IPS-18c (cell line): ENCODE measurements at regions not wholly inside any gene's neighbourhood (a gene's known extent, or its start where the extent isn't known, plus 50 kb on each side); places are given as distances from the start of the nearest gene placed in this dataset.

ENCODE experiments used
- H3K4me3 ChIP-seq: 2 replicates; pipeline ENCODE4 v1.7.0; 2013; ENCODE audit warnings: low read depth, mild to moderate bottlenecking, low read length, moderate library complexity; ENCODE audit not compliant: insufficient read depth
- H3K9me3 ChIP-seq: one replicate; pipeline ENCODE4 v1.6.1; 2013; ENCODE audit warnings: mild to moderate bottlenecking, low read length, moderate library complexity; ENCODE audit not compliant: control insufficient read depth, insufficient read depth

- Histone ChIP-seq H3K9me3 (no peaks in the 10 kb centered on the region), H3K4me3 (no peak overlapping the region)
Observed at GRCh38 chr3:106231086-106231485, 362.3 kb upstream of the CBLB start.

DNA sequence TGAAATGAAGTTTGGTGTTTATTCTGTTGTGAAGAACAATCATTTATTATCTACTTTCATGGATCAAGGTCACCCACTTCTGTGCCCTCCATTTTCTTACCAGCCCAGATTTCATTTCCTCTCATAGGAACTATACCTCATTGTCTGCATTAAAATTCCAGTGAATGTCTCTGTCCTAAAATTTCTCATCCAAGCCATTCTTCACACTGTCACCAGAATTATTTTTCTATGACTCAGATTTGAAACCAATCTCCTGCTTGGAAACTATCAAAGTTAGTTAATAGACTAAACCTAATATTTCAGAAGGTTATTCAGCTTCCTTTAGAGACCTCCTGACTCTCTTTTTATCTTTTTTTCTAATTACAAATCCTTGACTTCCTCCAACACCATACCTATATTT lies 364.1 kb upstream of the CBLB start:
- H3K4me3 ChIP-seq: no peak overlapping the region
- H3K9me3 ChIP-seq: no peaks in the 10 kb centered on the region

DNA sequence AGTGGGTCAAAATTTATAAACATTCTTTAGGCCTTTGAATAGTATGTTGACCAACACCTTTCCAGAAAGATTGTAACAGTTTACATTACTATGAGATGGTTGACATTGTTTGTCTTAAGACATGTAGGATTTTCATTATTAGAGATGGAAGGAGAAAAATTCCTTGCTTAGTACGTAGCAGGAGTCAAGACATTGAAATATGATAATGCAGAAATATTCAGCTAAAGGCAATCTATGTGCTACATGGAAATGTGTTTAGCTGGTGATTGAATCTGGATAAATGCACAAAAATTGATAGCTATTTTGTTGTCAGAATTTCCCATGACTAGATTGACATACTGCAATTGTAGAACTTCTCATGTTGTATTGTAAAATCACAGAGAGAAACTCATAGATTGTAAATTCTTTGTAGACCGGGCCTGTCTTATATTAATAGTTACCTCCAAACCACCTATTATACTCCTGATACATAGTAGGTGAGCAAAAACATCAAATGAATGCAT lies 370.4 kb upstream of the CBLB start:
- Histone ChIP-seq H3K9me3 (no peaks in the 10 kb centered on the region), H3K4me3 (no peak overlapping the region)

GRCh38 chr3:106241593-106241992 lies 372.8 kb upstream of the CBLB start:
- Histone ChIP-seq H3K9me3 (no peaks in the 10 kb centered on the region), H3K4me3 (no peak overlapping the region)

- H3K9me3 ChIP-seq: no peaks in the 10 kb centered on the region
- H3K4me3 ChIP-seq: no peak overlapping the region
Observed at GRCh38 chr3:106242781-106243180, 374.0 kb upstream of the CBLB start.

DNA sequence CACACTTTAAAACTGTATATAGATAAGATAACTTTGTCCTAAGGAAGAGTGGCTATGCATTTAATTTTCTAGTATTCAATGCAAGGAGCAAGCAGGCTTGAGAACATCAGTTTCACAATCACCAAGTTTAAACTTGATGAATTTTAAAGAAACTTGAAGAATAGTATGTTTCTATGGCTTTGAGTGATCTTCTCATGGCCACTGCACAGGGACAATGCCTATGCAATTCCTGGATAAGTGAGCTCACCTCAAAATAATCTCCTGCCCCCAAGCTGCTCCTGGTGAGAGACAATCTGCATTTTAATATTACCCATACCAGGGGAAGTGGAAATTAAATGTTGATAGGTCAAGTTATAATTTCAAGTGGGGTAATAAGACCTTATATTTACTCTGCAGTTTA lies 376.6 kb upstream of the CBLB start:
- Histone ChIP-seq H3K4me3 (no peak overlapping the region), H3K9me3 (no peaks in the 10 kb centered on the region)

DNA sequence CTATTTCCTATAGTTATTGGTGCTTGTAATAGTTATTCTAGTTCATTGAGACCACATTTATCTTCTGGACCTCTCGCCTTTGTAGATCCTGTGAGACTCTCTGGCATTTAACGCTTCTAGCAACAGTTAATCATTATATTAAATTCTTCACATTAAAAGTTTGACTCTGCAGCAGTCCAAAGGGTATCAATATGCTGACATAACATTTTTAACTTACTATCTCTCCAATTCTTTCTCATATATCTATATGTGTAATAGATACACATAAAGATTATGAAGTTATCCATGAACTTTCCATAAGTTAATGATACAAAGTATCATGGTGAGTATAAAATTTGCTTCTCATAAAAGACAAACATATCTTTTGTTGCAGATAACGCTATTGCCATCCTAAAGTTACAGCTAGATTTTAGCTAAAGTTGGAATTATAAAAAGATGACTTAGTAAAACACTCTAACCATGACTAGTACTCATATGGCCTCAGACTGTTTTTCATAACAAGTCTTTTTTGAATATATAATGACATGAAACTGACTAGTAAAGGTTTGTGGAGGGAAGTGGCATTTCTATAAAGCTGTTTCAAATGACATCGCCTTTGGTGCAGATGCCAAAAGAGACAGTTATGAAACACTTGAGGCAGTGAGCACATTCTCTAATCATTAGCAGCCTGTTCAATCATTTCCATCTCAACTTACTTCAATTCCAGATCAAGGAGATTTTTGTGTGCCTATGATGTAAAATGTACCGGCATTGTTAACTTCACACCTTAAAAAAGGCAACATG lies 379.3 kb upstream of the CBLB start:
- Histone ChIP-seq H3K9me3 (no peaks in the 10 kb centered on the region), H3K4me3 (no peak overlapping the region)

DNA sequence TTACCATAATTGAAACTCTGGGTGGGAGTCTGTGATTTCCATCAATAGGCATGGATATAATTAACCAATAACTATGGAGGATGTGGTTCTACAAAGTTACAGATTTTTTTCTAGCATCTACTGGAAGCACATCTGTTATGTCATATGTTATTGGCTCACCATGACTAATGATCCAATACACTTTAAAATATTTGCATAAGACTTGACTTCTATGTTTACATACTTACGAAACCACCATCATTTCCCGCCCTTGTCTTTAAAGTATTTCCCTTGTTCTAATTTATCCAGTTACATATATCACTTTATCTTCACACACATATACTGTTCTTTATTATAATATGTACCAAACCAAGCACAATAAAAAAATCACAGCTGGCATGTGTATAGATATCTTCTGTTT lies 380.3 kb upstream of the CBLB start:
- Histone ChIP-seq H3K9me3 (no peaks in the 10 kb centered on the region), H3K4me3 (no peak overlapping the region)

DNA sequence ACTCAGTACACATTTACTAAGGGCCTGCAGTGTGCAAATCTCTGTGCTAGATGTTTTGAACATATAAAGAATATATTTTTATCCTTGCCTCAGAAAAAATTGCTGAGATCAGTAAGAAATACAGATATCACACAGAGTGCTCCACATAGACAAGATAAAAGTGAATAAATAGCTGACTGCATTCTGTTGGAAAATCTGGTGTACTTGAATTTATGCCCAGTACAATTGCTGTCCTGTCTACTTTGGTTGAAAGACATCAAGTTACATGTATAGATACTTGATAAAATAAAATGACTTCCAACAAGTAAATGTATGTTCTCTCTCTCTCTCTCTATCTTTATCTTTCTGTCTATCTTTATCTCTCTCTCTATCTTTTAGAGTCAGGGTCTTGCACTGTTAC lies 381.2 kb upstream of the CBLB start:
- no peaks in the 10 kb centered on the region for H3K9me3 ChIP-seq
- no peak overlapping the region for H3K4me3 ChIP-seq

- Histone ChIP-seq H3K4me3 (no peak overlapping the region), H3K9me3 (no peaks in the 10 kb centered on the region)
Observed at GRCh38 chr3:106251160-106251892, 382.5 kb upstream of the CBLB start.

DNA sequence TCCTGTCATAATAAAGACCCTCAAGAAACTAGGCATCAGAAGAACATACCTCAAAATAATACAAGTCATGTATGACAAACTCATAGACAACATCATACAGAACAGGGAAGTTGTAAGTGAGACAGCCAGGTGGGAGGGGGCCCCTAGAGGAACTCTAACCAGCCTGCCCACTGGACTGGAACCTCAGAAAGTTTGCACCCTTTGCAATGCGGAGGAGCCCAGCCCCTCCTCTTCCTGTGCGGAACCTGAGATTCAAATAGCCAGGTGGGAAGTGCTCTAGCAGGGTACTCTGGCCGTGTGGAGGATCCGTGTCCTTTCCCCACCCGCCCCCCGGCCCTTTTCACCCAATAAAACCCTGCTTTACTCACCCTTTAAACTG lies 387.0 kb upstream of the CBLB start:
- Histone ChIP-seq H3K9me3 (no peaks in the 10 kb centered on the region), H3K4me3 (no peak overlapping the region)

GRCh38 chr3:106256249-106256957 lies 387.6 kb upstream of the CBLB start:
- no peak overlapping the region for H3K4me3 ChIP-seq
- H3K9me3 ChIP-seq: no peaks in the 10 kb centered on the region

- no peak overlapping the region for H3K4me3 ChIP-seq
- H3K9me3 ChIP-seq: no peaks in the 10 kb centered on the region
Observed at GRCh38 chr3:106257172-106257571, 388.4 kb upstream of the CBLB start.

GRCh38 chr3:106261396-106261795 lies 392.6 kb upstream of the CBLB start:
- no peaks in the 10 kb centered on the region for H3K9me3 ChIP-seq
- no peak overlapping the region for H3K4me3 ChIP-seq

DNA sequence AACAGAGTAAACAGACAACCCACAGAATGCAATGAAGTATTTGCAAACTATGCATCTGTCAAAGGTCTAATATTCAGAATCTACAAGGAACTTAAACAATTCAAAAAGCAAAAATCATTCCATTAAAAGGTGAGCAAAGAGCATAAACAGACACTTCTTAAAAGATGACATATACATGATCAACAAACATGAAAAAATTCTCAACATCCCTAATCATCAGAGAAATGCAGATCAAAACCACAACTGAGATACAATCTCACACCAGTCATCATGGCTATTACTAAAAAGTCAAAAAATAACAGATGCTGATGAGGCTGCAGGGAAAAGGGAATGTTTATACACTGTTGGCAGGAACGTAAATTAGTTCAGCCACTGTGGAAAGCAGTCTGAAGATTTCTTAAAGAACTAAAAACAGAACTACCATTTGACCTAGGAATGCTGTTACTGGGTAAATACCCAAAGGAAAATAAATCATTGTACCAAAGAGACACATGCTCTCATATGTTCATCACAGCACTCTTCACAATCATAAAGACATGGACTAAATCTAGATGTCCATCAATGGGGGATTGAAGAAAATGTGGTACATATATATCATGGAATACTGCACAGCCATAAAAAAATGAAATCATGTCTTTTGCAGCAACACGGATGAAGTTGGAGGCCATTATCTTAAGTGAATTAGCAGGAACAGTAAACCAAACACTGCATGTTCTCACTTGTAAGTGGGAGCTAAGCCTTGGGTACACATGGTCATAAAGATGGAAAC lies 393.3 kb upstream of the CBLB start:
- Histone ChIP-seq H3K9me3 (no peaks in the 10 kb centered on the region), H3K4me3 (no peak overlapping the region)

DNA sequence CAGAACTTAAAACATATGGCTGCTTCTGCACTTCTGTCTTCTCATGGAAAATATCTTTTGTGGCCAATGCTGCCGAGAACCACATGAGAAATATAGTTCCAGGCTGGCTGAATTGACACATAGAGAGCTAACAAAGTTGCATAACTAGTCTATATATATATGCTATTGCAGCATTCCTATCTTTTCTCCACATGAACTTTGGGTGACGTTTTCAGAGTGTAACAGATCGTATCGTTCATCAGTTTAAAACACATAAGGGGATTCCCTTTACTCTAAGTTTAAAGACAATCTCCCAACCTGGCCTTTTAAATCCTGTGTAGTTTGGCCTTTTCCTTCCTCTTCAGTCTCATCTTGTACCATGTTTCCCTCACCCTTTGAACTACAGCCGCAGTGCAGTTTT lies 394.2 kb upstream of the CBLB start:
- Histone ChIP-seq H3K4me3 (no peak overlapping the region), H3K9me3 (no peaks in the 10 kb centered on the region)

- Histone ChIP-seq H3K9me3 (no peaks in the 10 kb centered on the region), H3K4me3 (no peak overlapping the region)
Observed at GRCh38 chr3:106263546-106263945, 394.7 kb upstream of the CBLB start.
